ENCODE measurements at regions not wholly inside any gene's neighbourhood (a gene's known extent, or its start where the extent isn't known, plus 50 kb on each side); places are given as distances from the start of the nearest gene placed in this dataset.

DNA sequence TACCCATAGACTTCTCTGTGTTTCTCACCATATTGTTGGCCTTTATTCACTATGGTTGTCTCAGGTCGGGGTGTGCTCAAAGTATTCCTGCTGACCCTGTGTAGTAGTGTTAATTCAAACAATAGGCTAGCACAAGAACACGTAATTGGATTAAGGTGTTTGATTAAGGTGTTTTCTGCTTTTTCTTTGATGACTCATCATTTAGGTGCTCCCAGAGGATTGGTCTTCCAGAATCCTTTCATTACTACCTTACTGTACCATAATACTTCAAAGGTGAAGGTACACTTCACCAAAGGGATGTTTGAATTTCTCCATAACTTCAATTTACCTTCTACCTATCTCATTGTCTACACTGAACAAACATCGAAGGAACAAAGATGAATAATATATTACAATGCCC is 121.7 kb upstream of the CCDC160 start:
- DNase-seq (ENCODE audit: extremely low read depth, low read depth): no peak
- no peak overlapping the region for H3K4me3 ChIP-seq (replicated peaks; ENCODE audit: low read depth, low read length)
- no peak for TF ChIP-seq CTCF (IDR thresholded peaks at IDR 0.05; ENCODE audit: low read depth, low read length, missing control alignments)

DNA sequence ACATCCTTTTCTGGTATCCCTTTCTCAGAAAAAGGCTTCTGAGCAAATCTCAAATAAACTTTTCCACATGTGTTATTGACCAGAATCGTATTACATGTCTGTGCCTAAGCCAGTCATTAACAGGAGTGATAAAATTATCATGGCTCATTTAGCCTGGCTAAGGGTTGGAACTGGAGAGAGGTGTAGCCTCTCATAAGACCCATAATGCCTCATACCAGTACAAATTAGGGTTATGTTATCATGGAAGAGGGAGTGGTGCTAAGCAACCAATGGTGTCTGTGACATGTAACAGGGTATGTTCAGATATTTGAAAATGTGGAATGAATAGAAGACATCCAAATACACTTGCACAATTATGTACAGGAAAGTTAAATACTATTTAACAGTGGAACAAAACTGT is 99.6 kb upstream of the CCDC160 start:
- no peak for DNase-seq (ENCODE audit: extremely low read depth, low read depth)
- H3K4me3 ChIP-seq (replicated peaks; ENCODE audit: low read depth, low read length): no peak overlapping the region
- no peak for TF ChIP-seq CTCF (IDR thresholded peaks at IDR 0.05; ENCODE audit: low read depth, low read length, missing control alignments)

- no peak for DNase-seq (ENCODE audit: extremely low read depth, low read depth)
- TF ChIP-seq CTCF (IDR thresholded peaks at IDR 0.05; ENCODE audit: low read depth, low read length, missing control alignments): no peak
- no peak overlapping the region for H3K4me3 ChIP-seq (replicated peaks; ENCODE audit: low read depth, low read length)
Measured at GRCh38 chrX:134139090-134139489, 97.9 kb upstream of the CCDC160 start.

DNA sequence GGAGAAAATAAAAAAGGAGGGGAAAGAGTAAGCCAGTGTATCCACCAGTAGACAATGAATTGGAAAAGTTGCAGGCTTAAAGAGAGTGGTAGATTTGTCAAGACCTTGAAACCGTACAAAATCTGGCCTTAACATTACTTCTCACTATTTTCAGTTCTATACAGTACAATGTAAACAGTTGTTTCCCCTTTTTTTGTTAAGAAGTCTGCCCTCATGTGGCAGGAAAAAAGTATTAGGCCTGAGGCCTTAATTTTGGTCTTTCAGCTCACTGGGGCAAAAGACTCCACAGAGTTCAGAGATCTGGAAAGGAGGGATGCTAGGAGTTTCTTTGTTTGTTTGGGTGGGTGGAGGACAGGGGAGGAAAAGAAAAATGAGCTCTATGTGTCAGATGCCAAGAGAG is 92.8 kb upstream of the CCDC160 start:
- no peak for DNase-seq (ENCODE audit: extremely low read depth, low read depth)
- peak; percentile 27 for TF ChIP-seq CTCF (IDR thresholded peaks at IDR 0.05; ENCODE audit: low read depth, low read length, missing control alignments)
- no peak overlapping the region for H3K4me3 ChIP-seq (replicated peaks; ENCODE audit: low read depth, low read length)

DNA sequence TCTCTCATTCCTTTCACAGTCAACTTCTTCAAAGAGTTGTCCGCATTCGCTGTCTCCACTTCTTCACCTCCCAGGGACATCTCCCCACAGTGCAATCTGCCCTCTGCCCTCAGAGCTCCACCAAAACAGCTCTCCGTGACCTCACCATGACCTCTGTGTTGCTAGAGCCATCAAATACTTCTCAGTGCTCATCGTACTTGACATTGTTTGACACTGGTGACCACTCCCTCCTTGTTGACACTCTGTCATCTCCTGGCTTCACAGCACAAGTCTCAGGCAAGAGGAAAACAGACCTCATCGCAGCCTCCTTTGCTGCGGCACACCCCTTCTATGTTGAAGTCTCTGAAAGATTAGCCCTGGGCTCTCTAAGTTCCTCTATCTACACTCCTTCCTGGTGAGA is 90.5 kb upstream of the CCDC160 start:
- no peak overlapping the region for H3K4me3 ChIP-seq (replicated peaks; ENCODE audit: low read depth, low read length)
- DNase-seq (ENCODE audit: extremely low read depth, low read depth): no peak
- TF ChIP-seq CTCF (IDR thresholded peaks at IDR 0.05; ENCODE audit: low read depth, low read length, missing control alignments): no peak

DNA sequence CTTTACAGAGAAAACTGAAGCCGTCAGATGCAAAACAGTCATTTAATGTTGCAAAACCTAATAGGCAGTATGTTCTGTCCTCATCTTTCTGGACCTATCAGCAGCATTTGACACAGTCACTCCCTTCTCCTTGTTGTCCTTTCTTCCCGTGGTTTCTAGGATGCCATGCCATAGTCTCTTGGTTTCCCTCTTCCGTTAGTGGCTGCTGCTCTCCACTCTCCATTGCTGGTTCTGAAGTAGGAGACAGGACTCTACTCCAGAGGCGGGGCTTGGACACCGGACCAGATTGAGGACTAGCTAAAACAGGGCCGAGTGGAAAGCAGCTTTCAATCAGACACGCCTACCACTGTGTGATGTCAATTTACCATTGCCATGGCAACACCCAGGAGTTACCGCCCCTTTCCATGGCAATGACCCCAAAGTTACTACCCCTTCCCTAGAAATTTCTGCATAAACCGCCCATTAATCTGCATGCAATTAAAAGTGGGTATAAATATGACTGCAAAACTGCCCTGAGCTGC is 88.8 kb upstream of the CCDC160 start:
- DNase-seq (ENCODE audit: extremely low read depth, low read depth): no peak
- H3K4me3 ChIP-seq (replicated peaks; ENCODE audit: low read depth, low read length): no peak overlapping the region
- no peak for TF ChIP-seq CTCF (IDR thresholded peaks at IDR 0.05; ENCODE audit: low read depth, low read length, missing control alignments)

DNA sequence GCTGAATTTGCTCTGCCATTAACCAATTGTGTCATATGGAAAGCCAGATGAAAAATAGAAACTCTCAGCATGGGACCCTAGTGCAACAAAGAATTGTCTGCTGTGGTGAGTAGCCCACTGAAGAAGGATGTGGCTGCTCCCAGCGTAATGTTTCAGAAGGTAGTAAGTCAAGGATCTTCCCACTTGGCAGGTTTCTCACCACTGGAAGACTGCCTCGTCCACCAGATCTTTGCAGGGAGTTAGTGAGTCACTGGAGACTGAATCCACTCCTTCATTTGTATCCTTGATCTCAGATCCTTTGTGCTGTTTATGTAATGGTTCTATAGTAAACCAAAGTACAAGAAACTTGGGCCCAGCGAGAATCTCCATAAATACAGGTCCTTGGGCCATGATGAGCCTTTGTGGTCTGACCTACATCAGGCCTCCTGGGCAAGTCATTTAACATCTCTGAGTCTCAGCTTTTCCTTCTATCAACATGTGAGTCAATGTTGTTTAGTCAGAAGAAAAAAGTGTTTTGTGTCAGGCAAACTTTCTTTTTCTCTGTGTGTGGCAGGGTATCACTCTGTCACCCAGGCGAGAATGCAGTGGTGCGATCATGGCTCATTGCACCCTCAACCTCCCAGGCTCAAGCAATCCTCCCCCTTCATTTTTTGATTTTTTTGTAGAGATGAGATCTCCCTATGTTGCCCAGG is 78.0 kb upstream of the CCDC160 start:
- DNase-seq (ENCODE audit: extremely low read depth, low read depth): no peak
- H3K4me3 ChIP-seq (replicated peaks; ENCODE audit: low read depth, low read length): no peak overlapping the region
- TF ChIP-seq CTCF (IDR thresholded peaks at IDR 0.05; ENCODE audit: low read depth, low read length, missing control alignments): no peak
